GM13976 (cell line): ENCODE measurements at regions not wholly inside any gene's neighbourhood (a gene's known extent, or its start where the extent isn't known, plus 50 kb on each side); places are given as distances from the start of the nearest gene placed in this dataset.

ENCODE experiments used
- DNase-seq: peaks from one replicate; pipeline ENCODE4 v3.0.0; 2012; ENCODE audit warnings: low spot score
- CTCF ChIP-seq: IDR thresholded peaks from 2 replicates; pipeline ENCODE4 v1.5.1; 2012; ENCODE audit warnings: borderline replicate concordance, mild to moderate bottlenecking; ENCODE audit not compliant: insufficient read depth; ENCODE audit errors: extremely low read depth, missing control alignments, control extremely low read depth
- in situ Hi-C: fragments of 300-500 bp; cut with MboI; formaldehyde crosslinking; loops from one replicate; pipeline ENCODE4 v1.12.0; 2022; ENCODE audit warnings: low sequenced_read_pairs, mixed read lengths, inconsistent platforms; ENCODE audit not compliant: unreplicated experiment

DNA sequence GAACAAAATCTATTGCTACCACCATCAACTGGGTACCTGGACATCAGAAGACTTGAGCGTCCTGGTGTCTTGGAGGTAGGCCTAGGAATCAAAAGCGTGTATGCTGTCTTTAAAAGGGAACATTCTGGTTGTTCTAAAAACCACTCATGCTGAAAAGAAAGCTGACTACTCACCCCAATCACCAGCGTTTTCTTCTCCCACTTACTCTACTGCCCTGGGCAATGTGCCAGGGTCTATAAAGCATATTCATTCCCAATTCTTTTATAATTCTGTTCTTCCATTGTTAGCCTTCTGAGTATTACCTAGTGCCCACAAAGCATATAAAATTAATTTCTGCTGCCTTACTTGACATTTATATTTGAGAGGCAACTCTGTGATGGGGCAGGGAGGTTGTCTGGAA is 133.4 kb downstream of the KCNA5 start:
- TF ChIP-seq CTCF: no peak
- in situ Hi-C loops: no loop called here
- DNase-seq: no peak

- DNase-seq: no peak
- in situ Hi-C loops: no loop called here
- TF ChIP-seq CTCF: no peak
These were observed 134.1 kb downstream of the KCNA5 start for GRCh38 chr12:5177731-5178130.

- in situ Hi-C loops: no loop called here
- no peak for DNase-seq
- no peak for TF ChIP-seq CTCF
These were observed 134.9 kb downstream of the KCNA5 start for GRCh38 chr12:5178571-5178970.

- DNase-seq: no peak
- in situ Hi-C loops: no loop called here
- TF ChIP-seq CTCF: no peak
These were observed 136.8 kb downstream of the KCNA5 start for GRCh38 chr12:5180496-5180895.

GRCh38 chr12:5184186-5184585 is 140.5 kb downstream of the KCNA5 start:
- in situ Hi-C loops: no loop called here
- TF ChIP-seq CTCF: no peak
- DNase-seq: no peak

- no peak for DNase-seq
- no peak for TF ChIP-seq CTCF
- in situ Hi-C loops: no loop called here
These were observed 141.9 kb downstream of the KCNA5 start for GRCh38 chr12:5185435-5186069.
